ENCODE measurements at regions not wholly inside any gene's neighbourhood (a gene's known extent, or its start where the extent isn't known, plus 50 kb on each side); places are given as distances from the start of the nearest gene placed in this dataset.
"Not testable (repeated sequence)": the region's sequence is repeated elsewhere in the genome, so short reads cannot be mapped to it uniquely, and the experiment has no call there.

- no peak overlapping the region for H3K27ac ChIP-seq
- WGBS, 4 donors = 51 to 68% (median 60%) methylated on average over 5 of the region's 5 CpGs
- no peaks in the 10 kb centered on the region for H3K4me1 ChIP-seq (replicated peaks in 1 of 2)
- H3K9me3 ChIP-seq (replicated peaks in 1 of 3) = no peaks in the 10 kb centered on the region
- TF ChIP-seq POLR2A (IDR thresholded peaks at IDR 0.05) (no peak), CTCF (IDR thresholded peaks at IDR 0.05) (no peak)
- DNase-seq = no peak
- intact Hi-C loops (cut with DNase I) = no loop called here
- H3K4me3 ChIP-seq = no peak overlapping the region
- no peaks in the 10 kb centered on the region for H3K36me3 ChIP-seq (replicated peaks in 1 of 2)
- H3K27me3 ChIP-seq = no peaks in the 10 kb centered on the region
These were observed 163.6 kb downstream of the C1D start for GRCh38 chr2:67899187-67899586.

GRCh38 chr2:67900826-67901225 lies 162.0 kb downstream of the C1D start:
- 54 to 77% (median 72%) methylated on average over 1 of the region's 1 CpG for WGBS, 4 donors
- intact Hi-C loops (cut with DNase I) = no loop called here
- DNase-seq = no peak
- Histone ChIP-seq H3K9me3 (replicated peaks in 1 of 3) (no peaks in the 10 kb centered on the region), H3K4me1 (replicated peaks in 1 of 2) (no peaks in the 10 kb centered on the region), H3K4me3 (no peak overlapping the region), H3K27ac (no peak overlapping the region), H3K27me3 (no peaks in the 10 kb centered on the region), H3K36me3 (replicated peaks in 1 of 2) (no peaks in the 10 kb centered on the region)
- TF ChIP-seq CTCF (IDR thresholded peaks at IDR 0.05) (no peak), POLR2A (IDR thresholded peaks at IDR 0.05) (no peak)

GRCh38 chr2:67904566-67904965 lies 158.2 kb downstream of the C1D start:
- Histone ChIP-seq H3K9me3 (replicated peaks in 1 of 3) (no peaks in the 10 kb centered on the region), H3K27ac (no peak overlapping the region), H3K27me3 (no peaks in the 10 kb centered on the region), H3K36me3 (replicated peaks in 1 of 2) (no peaks in the 10 kb centered on the region), H3K4me3 (no peak overlapping the region), H3K4me1 (replicated peaks in 1 of 2) (no peaks in the 10 kb centered on the region)
- 65 to 85% (median 73%) methylated on average over 3 of the region's 3 CpGs for WGBS, 4 donors
- no peak for TF ChIP-seq CTCF (IDR thresholded peaks at IDR 0.05)
- no peak for TF ChIP-seq POLR2A (IDR thresholded peaks at IDR 0.05)
- intact Hi-C loops (cut with DNase I) = no loop called here
- no peak for DNase-seq

- DNase-seq = no peak
- Histone ChIP-seq H3K27me3 (no peaks in the 10 kb centered on the region), H3K4me3 (no peak overlapping the region), H3K4me1 (replicated peaks in 1 of 2) (no peaks in the 10 kb centered on the region), H3K36me3 (replicated peaks in 1 of 2) (no peaks in the 10 kb centered on the region), H3K9me3 (replicated peaks in 1 of 3) (no peaks in the 10 kb centered on the region), H3K27ac (no peak overlapping the region)
- WGBS, 4 donors = 76 to 81% (median 79%) methylated on average over 4 of the region's 4 CpGs
- TF ChIP-seq POLR2A (IDR thresholded peaks at IDR 0.05) = no peak
- no peak for TF ChIP-seq CTCF (IDR thresholded peaks at IDR 0.05)
- intact Hi-C loops (cut with DNase I) = no loop called here
These were observed 157.8 kb downstream of the C1D start for GRCh38 chr2:67904966-67905365.

GRCh38 chr2:67906547-67906946 lies 156.3 kb downstream of the C1D start:
- intact Hi-C loops (cut with DNase I); H3K36me3 ChIP-seq (replicated peaks in 1 of 2); H3K27me3 ChIP-seq; H3K4me3 ChIP-seq; DNase-seq; H3K27ac ChIP-seq; H3K4me1 ChIP-seq (replicated peaks in 1 of 2); H3K9me3 ChIP-seq (replicated peaks in 1 of 3): not testable (repeated sequence)

Data from adrenal gland (tissue), 9 donors.